Esophagus squamous epithelium (tissue), 4 donors: ENCODE measurements at regions not wholly inside any gene's neighbourhood (a gene's known extent, or its start where the extent isn't known, plus 50 kb on each side); places are given as distances from the start of the nearest gene placed in this dataset.

Experiments
- CTCF ChIP-seq, 6 experiments: fragments of 450-650 bp in 4 of 6; fragments of 200-600 bp in 2 of 6; sonication (generic) in 2 of 6; IDR thresholded peaks; one replicate each; pipeline ENCODE4 v1.5.1; 2016 to 2019; ENCODE audit warnings: antibody characterized with exemption in 6 of 6, mild to moderate bottlenecking in 4 of 6, moderate library complexity in 4 of 6
- POLR2A ChIP-seq, 4 donors: fragments of 450-650 bp; IDR thresholded peaks; one replicate each; pipeline ENCODE4 v1.6.1; 2017; ENCODE audit warnings: antibody characterized with exemption in 4 of 4, mild to moderate bottlenecking in 4 of 4, moderate library complexity in 3 of 4

- TF ChIP-seq CTCF (IDR thresholded peaks at IDR 0.05) (no peak), POLR2A (IDR thresholded peaks at IDR 0.05) (no peak)
Observed at GRCh38 chr5:100708645-100709171, 173.5 kb downstream of the FAM174A start.
